ENCODE measurements at regions not wholly inside any gene's neighbourhood (a gene's known extent, or its start where the extent isn't known, plus 50 kb on each side); places are given as distances from the start of the nearest gene placed in this dataset.
A peak's percentile ranks its signal among the peaks of the same experiment; 100 is the strongest.

- Histone ChIP-seq H3K36me3 (no peaks in the 10 kb centered on the region), H3K9me3 (no peaks in the 10 kb centered on the region), H3K4me3 (no peak overlapping the region), H3K4me1 (no peaks in the 10 kb centered on the region), H3K27me3 (no peaks in the 10 kb centered on the region), H3K27ac (peak overlapping the region; percentile 20 to 52)
- TF ChIP-seq POLR2A (IDR thresholded peaks at IDR 0.05) = no peak
- TF ChIP-seq, protein P1, sequence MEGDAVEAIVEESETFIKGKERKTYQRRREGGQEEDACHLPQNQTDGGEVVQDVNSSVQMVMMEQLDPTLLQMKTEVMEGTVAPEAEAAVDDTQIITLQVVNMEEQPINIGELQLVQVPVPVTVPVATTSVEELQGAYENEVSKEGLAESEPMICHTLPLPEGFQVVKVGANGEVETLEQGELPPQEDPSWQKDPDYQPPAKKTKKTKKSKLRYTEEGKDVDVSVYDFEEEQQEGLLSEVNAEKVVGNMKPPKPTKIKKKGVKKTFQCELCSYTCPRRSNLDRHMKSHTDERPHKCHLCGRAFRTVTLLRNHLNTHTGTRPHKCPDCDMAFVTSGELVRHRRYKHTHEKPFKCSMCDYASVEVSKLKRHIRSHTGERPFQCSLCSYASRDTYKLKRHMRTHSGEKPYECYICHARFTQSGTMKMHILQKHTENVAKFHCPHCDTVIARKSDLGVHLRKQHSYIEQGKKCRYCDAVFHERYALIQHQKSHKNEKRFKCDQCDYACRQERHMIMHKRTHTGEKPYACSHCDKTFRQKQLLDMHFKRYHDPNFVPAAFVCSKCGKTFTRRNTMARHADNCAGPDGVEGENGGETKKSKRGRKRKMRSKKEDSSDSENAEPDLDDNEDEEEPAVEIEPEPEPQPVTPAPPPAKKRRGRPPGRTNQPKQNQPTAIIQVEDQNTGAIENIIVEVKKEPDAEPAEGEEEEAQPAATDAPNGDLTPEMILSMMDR (IDR thresholded peaks at IDR 0.05) = no peak
- DNase-seq = no peak
- intact Hi-C loops (cut with DNase I; ENCODE audit: low total_unique reads) = no loop called here
These were observed 382.6 kb upstream of the JAG1 start for GRCh38 chr20:11056414-11056813.

DNA sequence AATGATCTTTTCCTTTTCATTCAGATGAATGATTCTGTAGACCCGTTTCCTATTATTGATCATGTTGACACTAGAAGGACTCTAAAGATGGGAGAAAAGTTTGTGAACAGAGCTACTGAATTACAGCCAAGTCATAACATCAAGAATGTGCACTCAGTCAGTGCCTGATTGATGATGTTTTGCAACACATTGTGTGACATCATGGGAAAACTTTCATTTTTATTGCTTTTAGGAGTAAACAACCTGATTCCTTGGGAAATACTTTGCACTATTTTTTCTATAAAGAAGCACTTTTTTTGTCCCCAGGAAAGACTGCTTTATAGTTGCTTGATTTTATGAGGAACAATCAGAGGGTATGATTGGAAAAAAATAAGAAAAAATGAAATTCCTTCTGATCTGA, 383.8 kb upstream of the JAG1 start:
- intact Hi-C loops (cut with DNase I; ENCODE audit: low total_unique reads) = no loop called here

DNA sequence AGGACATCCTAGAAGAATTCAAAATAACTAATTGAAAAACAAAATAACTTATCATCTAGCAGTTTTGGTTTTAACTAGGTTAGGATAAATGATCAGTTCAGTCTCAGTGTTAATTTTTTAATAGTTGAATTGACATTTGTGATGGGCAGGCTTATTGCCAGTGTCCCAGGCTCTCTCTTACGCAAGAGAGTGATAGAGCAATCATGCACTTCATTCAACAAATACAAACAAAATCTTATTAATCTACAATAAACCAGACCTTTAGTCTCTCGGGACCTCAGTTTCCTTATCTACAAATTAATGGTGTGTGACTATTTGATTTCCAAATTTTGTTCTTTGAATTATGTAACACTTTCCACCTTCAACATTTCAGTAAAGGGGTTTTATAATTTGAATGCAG, 385.9 kb upstream of the JAG1 start:
- Histone ChIP-seq H3K4me3 (no peak overlapping the region), H3K9me3 (no peaks in the 10 kb centered on the region), H3K27me3 (no peaks in the 10 kb centered on the region), H3K36me3 (no peaks in the 10 kb centered on the region), H3K27ac (peak overlapping the region in 1 of 2 donors; percentile 76), H3K4me1 (no peaks in the 10 kb centered on the region)
- intact Hi-C loops (cut with DNase I; ENCODE audit: low total_unique reads) = no loop called here
- DNase-seq = no peak
- TF ChIP-seq, protein P1 (IDR thresholded peaks at IDR 0.05) = no peak
- TF ChIP-seq POLR2A (IDR thresholded peaks at IDR 0.05) = no peak

More for the DNA sequence above, 383.8 kb upstream of the JAG1 start:
- no peak for TF ChIP-seq POLR2A (IDR thresholded peaks at IDR 0.05)
- TF ChIP-seq, protein P1 (IDR thresholded peaks at IDR 0.05) = no peak
- Histone ChIP-seq H3K4me1 (no peaks in the 10 kb centered on the region), H3K4me3 (no peak overlapping the region), H3K9me3 (no peaks in the 10 kb centered on the region), H3K27me3 (no peaks in the 10 kb centered on the region), H3K36me3 (no peaks in the 10 kb centered on the region), H3K27ac (peak overlapping the region; percentile 25 to 76)
- DNase-seq = no peak

DNA sequence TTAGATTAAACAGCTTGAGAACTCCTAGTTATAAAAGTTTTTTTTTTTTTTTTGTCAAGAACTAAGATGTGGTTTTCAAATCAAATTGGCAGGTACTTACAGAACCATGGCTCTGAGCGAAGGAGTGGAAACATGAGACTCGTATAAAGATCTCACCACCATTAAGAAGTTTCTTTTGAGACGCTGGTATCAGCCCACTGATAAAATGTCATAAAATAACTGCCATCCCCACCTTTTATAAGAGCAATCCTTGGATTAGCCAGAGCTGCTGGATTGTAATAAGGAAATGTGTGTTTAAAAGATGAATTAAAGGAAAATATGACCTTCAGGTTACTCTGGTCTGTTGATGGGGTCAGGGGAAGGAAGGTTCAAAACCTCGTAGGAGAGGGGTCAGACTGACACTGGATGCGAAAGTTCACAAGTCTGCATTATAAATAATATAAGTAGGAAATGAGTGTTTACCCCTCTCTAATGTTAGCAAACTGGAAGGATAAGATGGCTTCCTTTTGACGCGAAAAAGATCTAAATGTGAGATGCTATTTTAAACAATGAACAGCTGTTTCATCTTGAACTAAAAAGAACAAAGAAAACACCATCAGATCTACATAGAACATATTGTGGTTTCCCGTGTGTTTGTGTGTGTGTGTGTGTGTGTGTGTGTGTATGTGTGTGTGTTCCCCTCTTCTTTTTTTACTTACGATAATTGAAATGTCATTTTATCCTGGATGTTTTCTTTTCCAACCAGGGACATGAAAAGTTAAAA, 386.8 kb upstream of the JAG1 start:
- Histone ChIP-seq H3K27ac (peak overlapping the region in 1 of 2 donors; percentile 63), H3K36me3 (no peaks in the 10 kb centered on the region), H3K4me3 (no peak overlapping the region), H3K27me3 (no peaks in the 10 kb centered on the region), H3K9me3 (no peaks in the 10 kb centered on the region), H3K4me1 (no peaks in the 10 kb centered on the region)
- TF ChIP-seq POLR2A (IDR thresholded peaks at IDR 0.05) = no peak
- TF ChIP-seq, protein P1 (IDR thresholded peaks at IDR 0.05) = no peak
- DNase-seq = no peak
- intact Hi-C loops (cut with DNase I; ENCODE audit: low total_unique reads) = no loop called here

DNA sequence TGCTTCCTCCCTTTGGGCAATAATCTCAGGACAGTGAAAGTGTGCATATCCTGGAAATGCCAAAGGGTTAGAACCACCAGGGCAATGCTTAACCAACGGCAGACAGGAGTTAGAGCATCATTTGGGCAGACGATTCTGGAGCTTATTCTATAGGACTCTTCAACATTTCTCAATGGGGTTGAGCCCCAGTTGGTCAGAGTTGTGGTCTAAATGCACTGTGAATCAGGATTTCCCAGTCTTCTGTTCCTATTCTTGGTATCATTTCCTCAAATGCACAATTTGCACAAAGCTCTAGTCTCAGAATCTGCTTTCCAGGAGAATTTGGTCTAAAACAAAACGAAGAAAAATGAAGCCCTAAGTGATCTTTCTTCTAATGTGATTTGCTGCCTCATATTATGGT, 389.6 kb upstream of the JAG1 start:
- Histone ChIP-seq H3K36me3 (no peaks in the 10 kb centered on the region), H3K4me3 (no peak overlapping the region), H3K27me3 (no peaks in the 10 kb centered on the region), H3K9me3 (no peaks in the 10 kb centered on the region), H3K27ac (no peak overlapping the region), H3K4me1 (no peaks in the 10 kb centered on the region)
- no peak for TF ChIP-seq POLR2A (IDR thresholded peaks at IDR 0.05)
- TF ChIP-seq, protein P1 (IDR thresholded peaks at IDR 0.05) = no peak
- no peak for DNase-seq
- intact Hi-C loops (cut with DNase I; ENCODE audit: low total_unique reads) = no loop called here

All from uterus (tissue), 3 donors.